GM12874 (cell line): ENCODE measurements at regions not wholly inside any gene's neighbourhood (a gene's known extent, or its start where the extent isn't known, plus 50 kb on each side); places are given as distances from the start of the nearest gene placed in this dataset.

Experiments
- CTCF ChIP-seq: IDR thresholded peaks from 2 replicates; pipeline ENCODE4 v1.5.1; 2011; ENCODE audit warnings: low read depth, mild to moderate bottlenecking, control low read depth, low read length, moderate library complexity; ENCODE audit not compliant: insufficient read depth

DNA sequence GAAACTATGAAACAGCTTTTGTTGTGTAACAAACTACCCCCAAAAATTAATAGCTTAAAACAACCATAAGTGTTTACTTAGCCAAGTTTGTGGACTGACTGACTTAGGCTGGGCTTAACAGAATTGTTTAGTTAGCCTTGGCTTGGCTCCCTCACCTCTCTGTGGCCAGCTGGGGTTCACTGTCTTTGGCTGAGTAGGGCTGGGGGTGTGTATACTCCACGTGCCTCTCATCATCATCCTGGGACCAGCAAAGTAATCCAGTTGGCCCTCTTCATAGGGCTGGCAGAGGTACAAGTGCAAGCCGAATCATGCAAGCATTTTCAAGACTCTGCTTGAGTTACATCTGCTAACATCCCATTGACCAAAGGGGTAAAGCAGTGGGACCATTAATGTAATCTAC is 252.3 kb downstream of the BRINP2 start:
- no peak for TF ChIP-seq CTCF

GRCh38 chr1:177413982-177414596 is 243.3 kb downstream of the BRINP2 start:
- TF ChIP-seq CTCF: no peak

GRCh38 chr1:177411381-177411780 is 240.6 kb downstream of the BRINP2 start:
- no peak for TF ChIP-seq CTCF

DNA sequence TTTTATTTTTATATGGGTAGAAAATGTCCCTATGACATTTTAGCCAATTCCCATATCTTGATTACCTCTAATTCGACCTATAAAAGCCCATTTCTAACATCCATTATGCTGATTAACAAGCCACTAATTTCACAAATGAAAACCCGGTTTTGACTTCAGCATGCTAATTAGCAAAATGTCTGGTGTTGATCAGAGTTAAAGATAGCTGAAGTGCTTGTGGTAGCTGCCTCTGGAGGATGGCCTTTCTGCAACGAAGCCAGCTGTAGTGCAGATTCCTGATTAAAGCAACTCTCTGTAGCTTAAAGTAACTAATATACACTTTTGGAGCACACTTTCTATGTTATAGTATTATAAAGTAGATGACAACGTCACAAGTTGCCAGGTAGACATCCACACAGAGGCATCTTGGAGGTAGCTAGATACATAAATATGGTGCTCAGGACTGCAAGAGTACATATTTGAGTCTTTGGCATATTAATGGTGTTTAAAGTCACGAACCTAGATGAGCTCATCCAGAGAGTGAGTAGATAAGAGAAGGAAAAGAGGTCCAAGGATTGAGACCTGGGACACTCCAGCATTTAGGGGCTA is 239.5 kb downstream of the BRINP2 start:
- TF ChIP-seq CTCF: no peak

DNA sequence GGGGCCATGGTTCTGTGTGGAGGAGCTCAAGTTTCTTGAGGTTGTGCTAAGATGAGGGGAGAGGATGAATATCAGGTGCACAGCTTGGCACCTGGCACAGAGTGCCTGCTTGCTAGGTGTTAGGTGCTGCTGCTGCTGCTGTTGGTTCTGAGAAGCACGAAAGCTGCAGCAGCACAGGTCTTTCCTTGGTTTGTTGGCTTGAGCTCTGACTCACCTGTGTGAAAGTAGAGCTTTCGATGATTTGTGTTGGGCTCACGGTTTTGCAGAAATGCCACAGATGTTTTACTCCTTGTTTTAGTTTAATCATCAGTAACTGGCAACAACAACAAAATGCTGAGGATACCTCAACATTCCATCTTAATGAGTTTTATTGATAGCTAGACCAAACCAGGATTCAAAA is 221.6 kb downstream of the BRINP2 start:
- no peak for TF ChIP-seq CTCF

GRCh38 chr1:177385760-177386698 is 215.3 kb downstream of the BRINP2 start:
- TF ChIP-seq CTCF: no peak

DNA sequence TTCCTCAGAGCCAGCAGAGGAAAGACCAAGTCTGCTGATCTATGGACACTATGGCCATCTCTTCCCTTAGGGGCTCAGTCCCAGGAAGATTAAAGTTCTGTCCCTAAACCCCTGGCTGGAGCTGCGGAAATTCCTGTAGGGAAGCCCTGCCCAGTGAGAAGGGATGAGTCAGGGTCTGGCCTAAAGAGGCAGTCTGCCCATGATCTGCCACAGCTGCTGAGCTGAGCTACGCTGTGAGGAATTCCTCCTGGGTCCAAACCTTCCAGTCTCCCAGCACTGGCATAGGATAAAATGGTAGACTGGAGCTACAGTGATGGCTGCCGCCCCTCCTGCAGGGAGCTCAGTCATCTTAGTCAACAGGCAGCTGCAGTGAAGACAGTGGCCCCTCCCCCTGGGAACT is 213.7 kb downstream of the BRINP2 start:
- TF ChIP-seq CTCF: no peak
